HG03175 (cell line): ENCODE measurements at regions not wholly inside any gene's neighbourhood (a gene's known extent, or its start where the extent isn't known, plus 50 kb on each side); places are given as distances from the start of the nearest gene placed in this dataset.

Source experiments
- ATAC-seq: cut with Tn5 transposase; IDR thresholded peaks from one replicate; pipeline ENCODE4 v1.9.1; 2021; ENCODE audit warnings: mild to moderate bottlenecking, moderate library complexity; ENCODE audit not compliant: unreplicated experiment

DNA sequence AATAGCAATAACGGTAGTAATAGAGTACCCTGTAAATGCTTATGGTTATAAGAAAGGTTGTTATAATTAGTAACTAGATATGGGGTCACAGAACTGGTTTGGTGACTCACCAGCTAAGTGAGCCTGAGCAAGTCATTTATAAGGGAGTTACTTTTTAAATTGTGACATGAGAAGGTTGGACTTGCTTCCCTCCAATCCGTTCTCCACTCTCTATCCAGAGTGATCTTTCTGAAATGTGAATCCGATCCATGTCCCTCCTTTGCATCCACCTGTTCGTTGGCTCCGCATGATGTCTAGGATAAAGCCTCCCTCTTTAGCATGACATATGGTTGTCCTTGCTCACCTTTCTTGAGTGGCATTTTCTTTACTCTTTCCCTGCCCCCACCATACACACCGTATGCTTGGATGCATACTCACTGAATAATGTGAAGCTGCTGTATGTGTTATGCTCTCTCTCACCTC is 83.1 kb downstream of the CDC42EP3 start:
- no peak for ATAC-seq

DNA sequence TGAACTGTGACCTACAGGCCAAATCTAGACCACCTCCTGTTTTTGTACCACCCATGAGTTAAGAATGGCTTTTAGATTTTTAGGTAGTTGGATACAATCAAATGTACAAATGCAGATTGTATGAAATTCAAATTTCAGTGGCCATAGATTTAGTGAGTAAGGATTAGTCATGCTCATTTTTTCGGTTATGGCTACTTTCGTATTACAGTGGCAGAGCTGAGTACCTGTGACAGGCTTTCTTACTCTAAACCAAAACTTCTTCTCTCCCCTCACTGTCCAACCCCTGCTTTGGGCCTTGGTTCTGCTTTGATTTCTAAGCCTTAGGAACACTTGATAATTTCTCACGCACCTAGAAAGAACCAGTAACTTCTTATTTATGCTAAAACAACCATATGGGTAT is 82.1 kb downstream of the CDC42EP3 start:
- peak; percentile 46 for ATAC-seq

DNA sequence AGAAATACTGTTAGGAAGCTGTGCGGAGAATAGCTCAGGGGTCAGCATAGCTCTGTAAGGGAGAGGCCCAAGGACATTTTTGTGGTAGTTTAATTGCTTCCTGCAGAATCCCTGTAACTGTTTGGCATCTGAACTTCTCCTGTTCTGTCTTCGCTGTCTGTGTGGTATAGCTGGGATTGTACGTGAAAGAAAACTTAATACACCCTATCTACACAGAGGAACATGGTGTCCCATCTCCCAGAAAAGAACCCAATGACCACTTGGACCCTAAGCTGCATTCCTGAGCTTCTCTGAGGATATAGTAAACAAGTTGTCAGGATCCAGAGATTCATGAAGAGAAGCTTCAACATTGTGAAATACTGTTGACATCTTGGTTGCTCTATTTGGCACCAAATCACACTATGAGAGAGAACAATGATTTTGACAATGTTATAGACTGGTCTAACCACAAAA is 81.3 kb downstream of the CDC42EP3 start:
- ATAC-seq: no peak
